ENCODE measurements at regions not wholly inside any gene's neighbourhood (a gene's known extent, or its start where the extent isn't known, plus 50 kb on each side); places are given as distances from the start of the nearest gene placed in this dataset.

- no peak for DNase-seq (ENCODE audit: low read depth)
- TF ChIP-seq, protein P1, sequence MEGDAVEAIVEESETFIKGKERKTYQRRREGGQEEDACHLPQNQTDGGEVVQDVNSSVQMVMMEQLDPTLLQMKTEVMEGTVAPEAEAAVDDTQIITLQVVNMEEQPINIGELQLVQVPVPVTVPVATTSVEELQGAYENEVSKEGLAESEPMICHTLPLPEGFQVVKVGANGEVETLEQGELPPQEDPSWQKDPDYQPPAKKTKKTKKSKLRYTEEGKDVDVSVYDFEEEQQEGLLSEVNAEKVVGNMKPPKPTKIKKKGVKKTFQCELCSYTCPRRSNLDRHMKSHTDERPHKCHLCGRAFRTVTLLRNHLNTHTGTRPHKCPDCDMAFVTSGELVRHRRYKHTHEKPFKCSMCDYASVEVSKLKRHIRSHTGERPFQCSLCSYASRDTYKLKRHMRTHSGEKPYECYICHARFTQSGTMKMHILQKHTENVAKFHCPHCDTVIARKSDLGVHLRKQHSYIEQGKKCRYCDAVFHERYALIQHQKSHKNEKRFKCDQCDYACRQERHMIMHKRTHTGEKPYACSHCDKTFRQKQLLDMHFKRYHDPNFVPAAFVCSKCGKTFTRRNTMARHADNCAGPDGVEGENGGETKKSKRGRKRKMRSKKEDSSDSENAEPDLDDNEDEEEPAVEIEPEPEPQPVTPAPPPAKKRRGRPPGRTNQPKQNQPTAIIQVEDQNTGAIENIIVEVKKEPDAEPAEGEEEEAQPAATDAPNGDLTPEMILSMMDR (IDR thresholded peaks at IDR 0.05; ENCODE audit: control insufficient read depth, insufficient read depth, low read depth, low read length, missing control alignments), result no peak
- H3K4me3 ChIP-seq (ENCODE audit: control insufficient read depth, low read depth, low read length), result no peak overlapping the region
Measured at GRCh38 chr4:13117185-13117584, 367.0 kb downstream of the RAB28 start.

GRCh38 chr4:13112030-13112429 lies 372.1 kb downstream of the RAB28 start:
- TF ChIP-seq, protein P1 (IDR thresholded peaks at IDR 0.05; ENCODE audit: control insufficient read depth, insufficient read depth, low read depth, low read length, missing control alignments), result no peak
- no peak for DNase-seq (ENCODE audit: low read depth)
- H3K4me3 ChIP-seq (ENCODE audit: control insufficient read depth, low read depth, low read length), result no peak overlapping the region

DNA sequence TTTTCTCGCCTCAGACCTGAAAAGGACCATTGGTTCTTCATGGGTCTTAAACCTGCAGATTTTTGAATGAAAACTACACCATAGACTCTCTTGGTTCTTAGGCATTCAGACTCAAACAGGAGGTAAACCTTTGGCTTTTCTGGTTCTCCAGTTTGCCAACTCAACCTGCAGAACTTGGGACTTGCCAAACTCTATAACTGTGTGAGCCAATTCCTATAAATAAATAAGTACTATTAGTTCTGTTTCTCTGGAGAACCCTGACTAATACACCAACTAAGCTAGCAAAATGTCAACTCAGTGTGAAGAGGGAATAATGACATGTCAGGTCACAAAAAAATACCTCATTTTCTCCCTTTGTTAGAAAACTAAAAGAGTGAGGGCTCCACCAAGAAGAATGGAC lies 374.6 kb downstream of the RAB28 start:
- TF ChIP-seq, protein P1 (IDR thresholded peaks at IDR 0.05; ENCODE audit: control insufficient read depth, insufficient read depth, low read depth, low read length, missing control alignments), result no peak
- DNase-seq (ENCODE audit: low read depth), result no peak
- no peak overlapping the region for H3K4me3 ChIP-seq (ENCODE audit: control insufficient read depth, low read depth, low read length)

DNA sequence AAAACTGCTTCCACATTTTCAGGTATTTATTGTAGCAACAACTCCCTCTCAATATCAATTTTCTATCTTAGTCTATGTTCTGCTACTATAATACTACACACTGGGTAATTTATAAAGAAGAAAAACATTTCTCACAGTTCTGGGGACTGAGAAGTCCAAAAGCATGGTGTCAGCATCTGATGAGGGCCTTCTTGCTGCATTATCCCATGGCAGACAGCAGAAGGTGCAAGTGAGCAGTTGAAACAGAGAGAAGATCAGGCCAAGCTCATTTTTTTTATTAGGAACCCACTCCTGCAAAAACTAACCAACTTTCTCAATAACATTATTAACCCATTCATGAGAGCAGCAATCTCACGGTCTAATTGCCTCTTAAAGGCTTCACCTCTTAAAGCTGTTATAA lies 376.0 kb downstream of the RAB28 start:
- H3K4me3 ChIP-seq (ENCODE audit: control insufficient read depth, low read depth, low read length), result no peak overlapping the region
- DNase-seq (ENCODE audit: low read depth), result no peak
- TF ChIP-seq, protein P1 (IDR thresholded peaks at IDR 0.05; ENCODE audit: control insufficient read depth, insufficient read depth, low read depth, low read length, missing control alignments), result no peak

- TF ChIP-seq, protein P1 (IDR thresholded peaks at IDR 0.05; ENCODE audit: control insufficient read depth, insufficient read depth, low read depth, low read length, missing control alignments), result no peak
- no peak for DNase-seq (ENCODE audit: low read depth)
- H3K4me3 ChIP-seq (ENCODE audit: control insufficient read depth, low read depth, low read length), result no peak overlapping the region
Measured at GRCh38 chr4:13103382-13104015, 380.6 kb downstream of the RAB28 start.

DNA sequence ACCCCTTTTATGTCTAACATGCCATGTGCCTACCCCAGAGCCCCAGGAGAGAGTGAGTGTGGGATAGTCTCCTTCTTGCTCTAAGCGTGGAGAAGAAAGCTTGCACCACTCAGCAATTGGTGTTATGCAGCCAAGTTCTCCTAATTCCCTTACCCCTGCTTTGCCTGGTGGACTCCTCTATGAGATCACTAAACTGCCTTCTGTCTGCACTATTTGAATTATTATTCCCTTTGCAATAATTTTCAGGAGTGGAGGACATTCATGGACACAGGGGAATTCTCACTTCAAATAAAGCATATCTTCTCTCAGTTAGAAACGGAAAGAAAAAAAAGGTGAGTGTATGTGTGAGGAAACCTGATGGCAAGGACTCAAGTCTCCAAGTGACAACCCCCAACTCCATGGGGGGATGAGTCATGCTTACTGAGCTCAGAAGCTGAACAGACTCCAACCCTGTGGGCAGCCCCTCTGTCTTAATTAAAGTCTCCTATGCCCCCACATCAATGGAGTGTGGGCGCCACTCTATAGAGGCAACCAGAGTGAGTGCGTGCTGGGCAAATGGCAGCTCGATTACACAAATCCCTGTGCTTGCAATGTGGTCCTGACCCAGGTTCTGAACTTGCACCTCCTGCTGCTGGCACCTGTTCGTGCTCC lies 381.9 kb downstream of the RAB28 start:
- DNase-seq (ENCODE audit: low read depth), result no peak
- TF ChIP-seq, protein P1 (IDR thresholded peaks at IDR 0.05; ENCODE audit: control insufficient read depth, insufficient read depth, low read depth, low read length, missing control alignments), result no peak
- H3K4me3 ChIP-seq (ENCODE audit: control insufficient read depth, low read depth, low read length), result no peak overlapping the region
